ENCODE measurements at regions not wholly inside any gene's neighbourhood (a gene's known extent, or its start where the extent isn't known, plus 50 kb on each side); places are given as distances from the start of the nearest gene placed in this dataset.

DNA sequence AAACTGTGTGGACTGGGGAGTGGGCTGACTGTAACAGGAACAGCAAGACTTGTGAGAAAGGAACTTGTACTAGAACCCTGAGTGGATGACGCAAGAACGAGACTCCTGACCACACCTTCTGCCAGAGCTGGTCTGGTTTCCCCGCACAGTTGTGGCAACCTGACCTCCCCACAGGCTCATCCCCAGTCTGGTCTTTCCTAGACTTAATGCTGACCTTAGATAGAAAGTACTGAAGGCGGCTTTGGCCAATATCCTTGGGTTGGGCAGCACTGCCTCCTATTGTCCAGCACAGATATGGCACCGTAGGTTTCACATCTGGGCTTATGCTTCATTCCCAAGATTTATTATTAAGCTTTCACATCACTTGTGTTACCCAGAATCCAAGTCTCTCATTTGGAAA lies 137.8 kb upstream of the FRG1 start:
- WGBS, 3 donors = 83 to 89% (median 86%) methylated on average over 5 of the region's 5 CpGs
- H3K27ac ChIP-seq = no peak overlapping the region
- H3K4me3 ChIP-seq = no peak overlapping the region
- DNase-seq = no peak
- H3K27me3 ChIP-seq = no peaks in the 10 kb centered on the region
- H3K4me1 ChIP-seq (ENCODE audit: insufficient read depth) = no peaks in the 10 kb centered on the region
- TF ChIP-seq EP300 (IDR thresholded peaks at IDR 0.05) (no peak), CTCF (IDR thresholded peaks at IDR 0.05) (no peak), POLR2A (IDR thresholded peaks at IDR 0.05) (no peak)
- no peaks in the 10 kb centered on the region for H3K36me3 ChIP-seq
- H3K9me3 ChIP-seq = no peaks in the 10 kb centered on the region
- intact Hi-C loops (cut with DNase I) = loop anchor here in 1 of 4 donors (5.0 kb wide), 1 partner anchor 596 kb away; no protein-coding TSS in a partner anchor

DNA sequence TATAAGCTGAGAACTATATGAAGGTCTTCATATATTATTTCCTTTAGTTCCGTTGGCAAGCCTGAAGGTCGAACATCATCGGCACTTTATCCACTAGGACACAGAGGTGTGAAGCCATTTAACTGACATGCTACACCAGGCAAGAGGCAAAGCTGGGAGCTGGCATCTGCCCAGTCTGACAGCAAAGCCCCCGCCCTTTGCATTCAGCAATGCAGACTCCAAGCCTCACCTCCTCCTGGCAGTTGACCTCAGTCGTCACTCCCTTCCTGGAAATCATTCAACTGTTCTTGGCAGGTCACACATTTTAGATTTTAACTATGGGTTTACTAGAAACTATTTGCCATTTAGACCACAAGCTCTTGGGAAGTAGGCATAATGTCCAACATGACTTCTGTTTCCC lies 135.8 kb upstream of the FRG1 start:
- Histone ChIP-seq H3K36me3 (no peaks in the 10 kb centered on the region), H3K27me3 (no peaks in the 10 kb centered on the region), H3K4me1 (ENCODE audit: insufficient read depth) (no peaks in the 10 kb centered on the region), H3K4me3 (no peak overlapping the region), H3K9me3 (no peaks in the 10 kb centered on the region), H3K27ac (no peak overlapping the region)
- WGBS, 3 donors = 37 to 42% (median 40%) methylated on average over 5 of the region's 5 CpGs
- no peak for DNase-seq
- TF ChIP-seq POLR2A (IDR thresholded peaks at IDR 0.05) = no peak
- no peak for TF ChIP-seq CTCF (IDR thresholded peaks at IDR 0.05)
- TF ChIP-seq EP300 (IDR thresholded peaks at IDR 0.05) = no peak
- intact Hi-C loops (cut with DNase I) = loop anchor here in 1 of 4 donors (5.0 kb wide), 1 partner anchor 598 kb away; no protein-coding TSS in a partner anchor

DNA sequence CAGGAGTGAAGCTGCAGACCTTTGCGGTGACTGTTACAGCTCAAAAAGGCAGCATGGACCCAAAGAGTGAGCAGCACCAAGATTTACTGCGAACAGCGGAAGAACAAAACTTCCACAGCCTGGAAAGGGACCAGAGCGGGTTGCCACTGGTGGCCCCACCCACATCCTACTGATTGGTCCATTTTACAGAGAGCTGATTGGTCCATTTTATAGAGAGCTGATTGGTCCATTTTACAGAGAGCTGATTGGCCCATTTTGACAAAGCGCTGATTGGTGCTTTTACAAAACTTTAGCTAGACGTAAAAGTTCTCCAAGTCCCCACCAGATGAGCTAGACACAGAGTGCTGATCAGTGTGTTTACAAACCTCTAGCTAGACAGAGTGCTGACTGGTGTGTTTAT lies 134.2 kb upstream of the FRG1 start:
- no peaks in the 10 kb centered on the region for H3K36me3 ChIP-seq
- intact Hi-C loops (cut with DNase I) = no loop called here
- 72 to 81% (median 79%) methylated on average over 6 of the region's 6 CpGs for WGBS, 3 donors
- no peak overlapping the region for H3K4me3 ChIP-seq
- H3K9me3 ChIP-seq = no peaks in the 10 kb centered on the region
- H3K4me1 ChIP-seq (ENCODE audit: insufficient read depth) = no peaks in the 10 kb centered on the region
- no peak for DNase-seq
- no peaks in the 10 kb centered on the region for H3K27me3 ChIP-seq
- no peak overlapping the region for H3K27ac ChIP-seq
- TF ChIP-seq CTCF (IDR thresholded peaks at IDR 0.05) = no peak
- TF ChIP-seq POLR2A (IDR thresholded peaks at IDR 0.05) = no peak
- no peak for TF ChIP-seq EP300 (IDR thresholded peaks at IDR 0.05)

DNA sequence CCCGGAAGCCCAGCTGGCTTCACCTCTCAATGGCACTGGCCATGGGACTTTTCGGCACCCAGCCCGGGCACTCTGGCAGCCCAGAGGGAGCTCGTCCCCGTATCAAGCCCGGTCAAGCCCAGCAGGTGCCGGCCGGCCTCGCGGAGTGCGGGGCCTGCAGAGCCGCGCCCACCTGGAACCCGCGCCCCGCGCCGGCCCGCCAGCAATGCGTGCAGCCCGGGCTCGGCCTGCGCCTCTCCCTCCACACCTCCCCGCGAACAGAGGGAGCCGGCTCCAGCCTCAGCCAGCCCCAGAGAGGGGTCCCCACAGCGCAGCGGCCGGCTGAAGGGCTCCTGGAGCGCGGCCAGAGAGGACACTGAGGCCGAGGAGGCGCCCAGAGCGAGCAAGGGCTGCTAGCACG lies 133.6 kb upstream of the FRG1 start:
- intact Hi-C loops (cut with DNase I) = no loop called here
- Histone ChIP-seq H3K36me3 (no peaks in the 10 kb centered on the region), H3K27me3 (no peaks in the 10 kb centered on the region), H3K4me3 (no peak overlapping the region), H3K4me1 (ENCODE audit: insufficient read depth) (no peaks in the 10 kb centered on the region), H3K27ac (no peak overlapping the region), H3K9me3 (no peaks in the 10 kb centered on the region)
- no peak for DNase-seq
- WGBS, 3 donors = 85 to 90% (median 86%) methylated on average over 33 to 35 of the region's 35 CpGs
- TF ChIP-seq CTCF (IDR thresholded peaks at IDR 0.05) (no peak), POLR2A (IDR thresholded peaks at IDR 0.05) (no peak), EP300 (IDR thresholded peaks at IDR 0.05) (no peak)
